Transverse colon (tissue), 4 donors: ENCODE measurements at regions not wholly inside any gene's neighbourhood (a gene's known extent, or its start where the extent isn't known, plus 50 kb on each side); places are given as distances from the start of the nearest gene placed in this dataset.

Experiments
- DNase-seq: peaks from one replicate; pipeline ENCODE4 v3.0.0-alpha.2; 2019
- H3K27ac ChIP-seq, 4 donors: fragments of 200-600 bp; sonication (generic); 2 replicates each; pipeline ENCODE4 v1.5.1; 2016 to 2018; ENCODE audit warnings: inconsistent platforms in 4 of 4
- H3K27me3 ChIP-seq: fragments of 200-600 bp; sonication (generic); 2 replicates; pipeline ENCODE4 v1.5.1; 2017; ENCODE audit warnings: inconsistent platforms
- H3K36me3 ChIP-seq, 4 donors: fragments of 200-600 bp; sonication (generic); 2 replicates each; pipeline ENCODE4 v1.5.1; 2017 to 2019; ENCODE audit warnings: inconsistent platforms in 4 of 4
- H3K4me1 ChIP-seq, 4 donors: fragments of 200-600 bp; sonication (generic); 2 replicates each; pipeline ENCODE4 v1.5.1; 2017 to 2020; ENCODE audit warnings: inconsistent platforms in 4 of 4
- H3K4me3 ChIP-seq, 4 donors: fragments of 200-600 bp; sonication (generic); 1 replicate in 1 of 4; 2 replicates in 3 of 4; pipeline versions ENCODE4 v1.5.1 to v1.6.1; 2017 to 2019; ENCODE audit warnings: inconsistent platforms in 4 of 4
- H3K9me3 ChIP-seq, 2 donors: fragments of 200-600 bp; sonication (generic); 2 replicates each; pipeline ENCODE4 v1.5.1; 2017 to 2019; ENCODE audit warnings: inconsistent platforms in 2 of 2
- EP300 ChIP-seq: sonication (generic); formaldehyde crosslinking; IDR thresholded peaks from one replicate; pipeline ENCODE4 v1.6.1; 2017; ENCODE audit warnings: antibody characterized with exemption, low read depth
- POLR2A ChIP-seq: fragments of 450-650 bp; IDR thresholded peaks from one replicate; pipeline ENCODE4 v1.6.1; 2016; ENCODE audit warnings: antibody characterized with exemption, mild to moderate bottlenecking, moderate library complexity
- POLR2AphosphoS5 ChIP-seq, 3 donors: sonication (generic); formaldehyde crosslinking; IDR thresholded peaks; one replicate each; pipeline ENCODE4 v1.6.1; 2016; ENCODE audit warnings: antibody characterized with exemption in 3 of 3
- WGBS, 2 donors: methylation state at CpG; one replicate each; pipeline ENCODE4 v1.1.5; 2018; ENCODE audit warnings: low coverage in 1 of 2; 5-methylcytosine and 5-hydroxymethylcytosine counted together
- in situ Hi-C, 4 donors: fragments of 200-750 bp; cut with MboI; loops; one replicate each; pipeline versions ENCODE4 v1.15.0 to v1.15.1; 2017; ENCODE audit warnings: low sequenced_read_pairs in 3 of 4, low pct_ligation_motif_present in 1 of 4, low pct_unique_long_range_greater_than_20kb in 1 of 4
- intact Hi-C: fragments of 100-400 bp; cut with DNase I; formaldehyde crosslinking; loops from one replicate; pipeline ENCODE4 v1.15.1; 2023; ENCODE audit warnings: low total_unique reads
- TF ChIP-seq, protein P1 (sequence below), 5 experiments: fragments of 200-600 bp in 3 of 5; fragments of 450-650 bp in 2 of 5; sonication (generic) in 3 of 5; IDR thresholded peaks; 1 replicate in 2 of 5; 2 replicates in 3 of 5; pipeline ENCODE4 v1.5.1; 2016 to 2017; ENCODE audit warnings: antibody characterized with exemption in 5 of 5, inconsistent platforms in 3 of 5, mild to moderate bottlenecking in 2 of 5, moderate library complexity in 1 of 5

DNA sequence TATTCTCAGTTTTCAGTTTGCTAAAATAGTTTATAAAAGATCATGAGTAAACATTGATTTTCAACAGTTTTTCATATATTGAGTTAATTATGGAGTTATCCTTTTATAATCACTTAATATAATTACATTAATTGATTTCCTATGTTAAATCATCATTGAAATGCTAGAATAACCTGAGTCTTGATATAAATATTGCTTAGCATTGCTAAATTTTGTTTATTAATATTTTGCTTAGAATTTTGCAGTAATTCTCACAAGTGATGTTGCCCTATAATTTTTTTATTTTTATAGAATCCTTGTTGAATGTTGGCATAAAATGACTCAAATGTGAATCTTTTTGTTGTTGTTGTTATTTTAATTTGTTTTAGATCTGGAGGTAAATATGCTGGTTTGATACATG lies 654.2 kb downstream of the OTOL1 start:
- no peaks in the 10 kb centered on the region for H3K9me3 ChIP-seq
- in situ Hi-C loops (no loop called here), intact Hi-C loops (no loop called here)
- DNase-seq: no peak
- no peak overlapping the region for H3K27ac ChIP-seq
- H3K27me3 ChIP-seq: no peaks in the 10 kb centered on the region
- H3K4me3 ChIP-seq: no peak overlapping the region
- H3K36me3 ChIP-seq: no peaks in the 10 kb centered on the region
- TF ChIP-seq POLR2A (no peak), EP300 (no peak), POLR2AphosphoS5 (IDR thresholded peaks at IDR 0.05) (no peak)
- TF ChIP-seq, protein P1, sequence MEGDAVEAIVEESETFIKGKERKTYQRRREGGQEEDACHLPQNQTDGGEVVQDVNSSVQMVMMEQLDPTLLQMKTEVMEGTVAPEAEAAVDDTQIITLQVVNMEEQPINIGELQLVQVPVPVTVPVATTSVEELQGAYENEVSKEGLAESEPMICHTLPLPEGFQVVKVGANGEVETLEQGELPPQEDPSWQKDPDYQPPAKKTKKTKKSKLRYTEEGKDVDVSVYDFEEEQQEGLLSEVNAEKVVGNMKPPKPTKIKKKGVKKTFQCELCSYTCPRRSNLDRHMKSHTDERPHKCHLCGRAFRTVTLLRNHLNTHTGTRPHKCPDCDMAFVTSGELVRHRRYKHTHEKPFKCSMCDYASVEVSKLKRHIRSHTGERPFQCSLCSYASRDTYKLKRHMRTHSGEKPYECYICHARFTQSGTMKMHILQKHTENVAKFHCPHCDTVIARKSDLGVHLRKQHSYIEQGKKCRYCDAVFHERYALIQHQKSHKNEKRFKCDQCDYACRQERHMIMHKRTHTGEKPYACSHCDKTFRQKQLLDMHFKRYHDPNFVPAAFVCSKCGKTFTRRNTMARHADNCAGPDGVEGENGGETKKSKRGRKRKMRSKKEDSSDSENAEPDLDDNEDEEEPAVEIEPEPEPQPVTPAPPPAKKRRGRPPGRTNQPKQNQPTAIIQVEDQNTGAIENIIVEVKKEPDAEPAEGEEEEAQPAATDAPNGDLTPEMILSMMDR (IDR thresholded peaks at IDR 0.05): no peak
- H3K4me1 ChIP-seq: no peaks in the 10 kb centered on the region

DNA sequence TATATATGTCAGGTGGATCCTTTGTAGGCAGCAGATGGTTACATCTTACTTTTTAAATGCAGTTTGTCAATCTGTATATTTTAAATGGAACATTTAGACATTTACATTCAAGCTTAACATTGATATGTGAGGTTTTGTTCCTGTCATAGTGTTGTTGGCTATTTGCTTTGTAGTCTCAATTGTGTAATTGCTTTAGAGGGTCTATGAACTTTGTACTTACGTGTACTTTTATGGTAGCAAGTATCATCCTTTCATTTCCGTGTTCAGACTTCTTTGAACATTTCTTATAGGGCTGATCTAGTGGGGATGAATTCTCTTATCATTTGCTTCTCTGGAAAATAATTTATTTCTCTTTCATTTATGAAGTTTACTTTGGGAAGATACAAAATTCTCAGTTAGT lies 656.0 kb downstream of the OTOL1 start:
- WGBS, 2 donors: 50 to 64% methylated on average over 2 of the region's 2 CpGs
- H3K4me3 ChIP-seq: no peak overlapping the region
- no peaks in the 10 kb centered on the region for H3K4me1 ChIP-seq
- TF ChIP-seq, protein P1 (IDR thresholded peaks at IDR 0.05): no peak
- TF ChIP-seq POLR2AphosphoS5 (IDR thresholded peaks at IDR 0.05) (no peak), EP300 (no peak), POLR2A (no peak)
- no peak for DNase-seq
- H3K9me3 ChIP-seq: no peaks in the 10 kb centered on the region
- H3K27me3 ChIP-seq: no peaks in the 10 kb centered on the region
- intact Hi-C loops (no loop called here), in situ Hi-C loops (no loop called here)
- no peak overlapping the region for H3K27ac ChIP-seq
- H3K36me3 ChIP-seq: no peaks in the 10 kb centered on the region

DNA sequence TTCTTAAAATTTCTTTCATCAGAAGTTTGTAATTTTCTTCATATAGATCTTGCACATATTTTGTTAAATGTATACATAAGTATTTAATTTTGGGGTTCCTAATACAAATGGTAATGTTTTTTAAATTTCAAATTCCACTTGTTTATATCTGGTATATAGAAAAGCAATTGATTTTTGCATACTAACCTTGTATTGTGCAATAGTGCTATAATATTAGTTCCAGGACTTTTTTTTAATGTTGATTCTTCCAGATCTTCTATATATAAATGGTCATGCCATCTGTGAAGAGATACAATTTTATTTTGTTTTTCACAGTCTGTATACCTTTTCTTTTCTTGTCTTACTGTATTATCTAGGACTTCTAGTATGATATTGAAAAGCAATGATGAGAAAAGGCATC lies 665.0 kb downstream of the OTOL1 start:
- no peak for DNase-seq
- Histone ChIP-seq H3K27ac (no peak overlapping the region), H3K4me1 (no peaks in the 10 kb centered on the region), H3K27me3 (no peaks in the 10 kb centered on the region), H3K9me3 (peaks cover 0 to 3% of the 10 kb centered on the region in 2 donors), H3K36me3 (no peaks in the 10 kb centered on the region), H3K4me3 (no peak overlapping the region)
- TF ChIP-seq, protein P1 (IDR thresholded peaks at IDR 0.05): no peak
- no peak for TF ChIP-seq EP300
- intact Hi-C loops: no loop called here
- in situ Hi-C loops: no loop called here

DNA sequence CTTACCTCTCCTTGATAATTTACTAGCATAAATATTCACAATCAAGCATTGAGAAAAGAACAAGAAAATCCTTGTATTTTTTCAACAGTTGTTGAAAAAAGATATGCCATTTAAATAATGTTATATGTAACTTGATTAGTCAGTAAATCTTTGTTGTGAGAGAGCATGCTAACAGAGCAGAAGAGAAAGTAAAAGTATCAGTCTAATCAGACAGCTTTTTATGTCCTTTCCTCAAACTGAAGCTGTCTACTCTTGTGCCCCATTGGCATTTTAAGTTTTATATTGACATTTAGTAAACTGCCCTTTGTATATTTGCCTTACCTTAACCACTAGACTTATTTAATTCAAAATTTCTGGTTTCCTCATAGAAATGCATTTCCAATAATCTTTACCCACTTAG lies 668.7 kb downstream of the OTOL1 start:
- H3K27me3 ChIP-seq: no peaks in the 10 kb centered on the region
- H3K4me3 ChIP-seq: no peak overlapping the region
- H3K36me3 ChIP-seq: no peaks in the 10 kb centered on the region
- peaks cover 0 to 3% of the 10 kb centered on the region in 2 donors for H3K9me3 ChIP-seq
- intact Hi-C loops (no loop called here), in situ Hi-C loops (no loop called here)
- no peak overlapping the region for H3K27ac ChIP-seq
- TF ChIP-seq POLR2AphosphoS5 (IDR thresholded peaks at IDR 0.05) (no peak), POLR2A (no peak), EP300 (no peak)
- TF ChIP-seq, protein P1 (IDR thresholded peaks at IDR 0.05): no peak
- no peak for DNase-seq
- no peaks in the 10 kb centered on the region for H3K4me1 ChIP-seq
